H1 (cell line): ENCODE measurements at regions not wholly inside any gene's neighbourhood (a gene's known extent, or its start where the extent isn't known, plus 50 kb on each side); places are given as distances from the start of the nearest gene placed in this dataset.

Experiments used
- CTCF ChIA-PET: fragments of 300-600 bp; sonication (Branson Sonifier 250); formaldehyde crosslinking; loops from one replicate; lab custom pipeline; 2021; ENCODE audit not compliant: partially characterized antibody; lab: Charles Lee
- POLR2A ChIA-PET: fragments of 300-600 bp; sonication (Branson Sonifier 250); formaldehyde crosslinking; loops from one replicate; lab custom pipeline; 2021; ENCODE audit warnings: inconsistent platforms; ENCODE audit not compliant: partially characterized antibody; lab: Charles Lee
- DNase-seq, 2 experiments: peaks; one replicate each; pipeline versions ENCODE4 v3.0.0 to v3.0.0-alpha.2; 2010 to 2022; ENCODE audit warnings: low spot score in 2 of 2, low read depth in 1 of 2, mixed read lengths in 1 of 2
- FAIRE-seq: peaks from 2 replicates; lab custom pipeline; 2011; peaks lifted over from hg19 to GRCh38; lab: Jason Lieb, UNC
- H2AFZ ChIP-seq: 2 replicates; pipeline ENCODE4 v1.8.1; 2012; ENCODE audit warnings: low read length, inconsistent platforms
- H2AK5ac ChIP-seq: 2 replicates; pipeline ENCODE4 v1.6.1; 2013; ENCODE audit warnings: low read depth, low read length
- H2BK120ac ChIP-seq: replicated peaks from 2 replicates; pipeline ENCODE3; 2013; ENCODE audit warnings: low read depth, low read length, inconsistent platforms
- H2BK12ac ChIP-seq: 2 replicates; pipeline ENCODE4 v1.6.1; 2013; ENCODE audit warnings: low read depth, low read length
- H2BK15ac ChIP-seq: 2 replicates; pipeline ENCODE4 v1.6.1; 2013; ENCODE audit warnings: low read length
- H2BK20ac ChIP-seq: 2 replicates; pipeline ENCODE4 v1.6.1; 2013; ENCODE audit warnings: low read length
- H2BK5ac ChIP-seq: 2 replicates; pipeline ENCODE4 v1.6.1; 2013; ENCODE audit warnings: low read depth, low read length
- H3K14ac ChIP-seq: 2 replicates; pipeline ENCODE4 v1.6.1; 2013; ENCODE audit warnings: inconsistent platforms; ENCODE audit not compliant: insufficient read length
- H3K18ac ChIP-seq: 2 replicates; pipeline ENCODE4 v1.6.1; 2013; ENCODE audit warnings: low read length; ENCODE audit errors: extremely low read depth
- H3K23ac ChIP-seq: 2 replicates; pipeline ENCODE4 v1.6.1; 2013; ENCODE audit warnings: inconsistent platforms; ENCODE audit not compliant: insufficient read length
- H3K23me2 ChIP-seq: 2 replicates; pipeline ENCODE4 v1.6.1; 2013; ENCODE audit warnings: low read depth, low read length
- H3K27ac ChIP-seq: 2 replicates; pipeline ENCODE4 v1.6.1; 2011; ENCODE audit warnings: low read depth, low read length, inconsistent platforms
- H3K27me3 ChIP-seq, 4 experiments: replicated peaks in 1 of 4; 1 replicate in 1 of 4; 2 replicates in 3 of 4; pipeline versions ENCODE4 v1.6.1 to v1.8.1; 2011 to 2013; ENCODE audit warnings: low read length in 3 of 4, mild to moderate bottlenecking in 3 of 4, inconsistent platforms in 2 of 4, mixed read lengths in 2 of 4, moderate library complexity in 1 of 4; ENCODE audit not compliant: control insufficient read depth in 3 of 4, insufficient read depth in 3 of 4; ENCODE audit errors: extremely low read depth in 1 of 4
- H3K36me3 ChIP-seq, 4 experiments: 2 replicates each; pipeline versions ENCODE4 v1.6.1 to v1.8.1; 2011 to 2013; ENCODE audit warnings: mild to moderate bottlenecking in 4 of 4, low read length in 3 of 4, moderate library complexity in 2 of 4, control low read depth in 1 of 4, inconsistent platforms in 1 of 4; ENCODE audit not compliant: insufficient read depth in 4 of 4, control insufficient read depth in 2 of 4
- H3K4ac ChIP-seq: replicated peaks from 2 replicates; pipeline ENCODE3; 2013; ENCODE audit warnings: low read length, low read depth, mixed read lengths, inconsistent platforms; ENCODE audit not compliant: insufficient read length
- H3K4me1 ChIP-seq, 4 experiments: replicated peaks in 1 of 4; 1 replicate in 1 of 4; 2 replicates in 3 of 4; pipeline versions ENCODE4 v1.6.1 to v1.8.1; 2011 to 2013; ENCODE audit warnings: low read length in 3 of 4, inconsistent platforms in 2 of 4, mixed read lengths in 1 of 4; ENCODE audit not compliant: insufficient read depth in 4 of 4, control insufficient read depth in 3 of 4
- H3K4me2 ChIP-seq, 2 experiments: 2 replicates each; pipeline versions ENCODE4 v1.6.1 to v1.8.1; 2011 to 2013; ENCODE audit warnings: low read depth in 2 of 2, low read length in 2 of 2, control low read depth in 1 of 2, inconsistent platforms in 1 of 2, mild to moderate bottlenecking in 1 of 2; ENCODE audit not compliant: insufficient read depth in 1 of 2
- H3K4me3 ChIP-seq, 4 experiments: fragments of 200-600, 300-600 bp in 1 of 4; sonication (generic), shearing (Covaris generic), sonication (Bioruptor Twin) in 1 of 4; 2 replicates each; pipeline versions ENCODE4 v1.5.1 to v1.8.1; 2011 to 2016; ENCODE audit warnings: low read length in 4 of 4, low read depth in 3 of 4, control low read depth in 2 of 4, inconsistent platforms in 2 of 4, mild to moderate bottlenecking in 2 of 4, mixed read lengths in 1 of 4, moderate library complexity in 1 of 4; ENCODE audit not compliant: insufficient read depth in 2 of 4; ENCODE audit errors: extremely low read depth in 1 of 4
- H3K56ac ChIP-seq: replicated peaks from 2 replicates; pipeline ENCODE3; 2013; ENCODE audit warnings: low read depth, mild to moderate bottlenecking, mixed read lengths, low read length, inconsistent platforms; ENCODE audit not compliant: insufficient read length
- H3K79me1 ChIP-seq: 2 replicates; pipeline ENCODE4 v1.6.1; 2013; ENCODE audit warnings: low read depth, low read length, control low read depth
- H3K79me2 ChIP-seq, 2 experiments: 2 replicates each; pipeline versions ENCODE4 v1.6.1 to v1.8.1; 2012 to 2013; ENCODE audit warnings: low read length in 2 of 2, mild to moderate bottlenecking in 2 of 2, inconsistent platforms in 1 of 2; ENCODE audit not compliant: insufficient read depth in 2 of 2, control insufficient read depth in 1 of 2
- H3K9ac ChIP-seq, 4 experiments: replicated peaks in 1 of 4; 1 replicate in 1 of 4; 2 replicates in 3 of 4; pipeline versions ENCODE4 v1.6.1 to v1.8.1; 2011 to 2013; ENCODE audit warnings: low read depth in 3 of 4, low read length in 3 of 4, control low read depth in 2 of 4, mild to moderate bottlenecking in 2 of 4, moderate library complexity in 2 of 4, inconsistent platforms in 1 of 4; ENCODE audit errors: extremely low read depth in 1 of 4
- H3K9me3 ChIP-seq, 2 experiments: 2 replicates each; pipeline versions ENCODE4 v1.6.1 to v1.8.1; 2012 to 2013; ENCODE audit warnings: mild to moderate bottlenecking in 2 of 2, moderate library complexity in 2 of 2, control low read depth in 1 of 2, inconsistent platforms in 1 of 2, low read depth in 1 of 2, low read length in 1 of 2, mixed read lengths in 1 of 2; ENCODE audit not compliant: insufficient read depth in 2 of 2
- H4K20me1 ChIP-seq, 2 experiments: replicated peaks in 1 of 2; 2 replicates each; pipeline versions ENCODE3 to v1.8.1; 2011 to 2013; ENCODE audit warnings: inconsistent platforms in 2 of 2, low read length in 2 of 2, mild to moderate bottlenecking in 1 of 2; ENCODE audit not compliant: insufficient read depth in 2 of 2, control insufficient read depth in 1 of 2
- H4K5ac ChIP-seq: 2 replicates; pipeline ENCODE4 v1.6.1; 2013; ENCODE audit warnings: low read length, low read depth, mixed read lengths, inconsistent platforms; ENCODE audit not compliant: insufficient read length
- H4K8ac ChIP-seq: 2 replicates; pipeline ENCODE4 v1.8.0; 2013; ENCODE audit warnings: mild to moderate bottlenecking, moderate library complexity, low read length, inconsistent platforms; ENCODE audit not compliant: insufficient read depth; ENCODE audit errors: extremely low read depth
- H4K91ac ChIP-seq: replicated peaks from 2 replicates; pipeline ENCODE3; 2013; ENCODE audit warnings: low read length, mixed read lengths, inconsistent platforms; ENCODE audit not compliant: insufficient read length
- SP1 ChIP-seq: IDR thresholded peaks from 2 replicates; pipeline ENCODE4 v1.6.1; 2011; ENCODE audit warnings: low read depth, low read length
- TCF12 ChIP-seq: IDR thresholded peaks from 2 replicates; pipeline ENCODE4 v1.6.1; 2011; ENCODE audit warnings: low read depth, mild to moderate bottlenecking, low read length
- WGBS, 2 experiments: shearing (Covaris generic) in 1 of 2; methylation state at CpG; one replicate each; pipeline versions ENCODE4 v1.1.6 to v1.1.7; 2013 to 2015; ENCODE audit warnings: low lambda C conversion rate in 2 of 2, mixed read lengths in 2 of 2, inconsistent platforms in 1 of 2, low coverage in 1 of 2, missing lambda C conversion rate in 1 of 2; ENCODE audit not compliant: insufficient replicate concordance in 2 of 2, insufficient coverage in 1 of 2, insufficient read length in 1 of 2; ENCODE audit errors: extremely low coverage in 1 of 2, missing lambda C conversion rate in 1 of 2; 5-methylcytosine and 5-hydroxymethylcytosine counted together

- Histone ChIP-seq H3K56ac (no peak overlapping the region), H3K4me3 (no peak overlapping the region), H3K4ac (no peak overlapping the region), H3K9me3 (peaks cover 5% of the 10 kb centered on the region in 2 experiments; a peak in 2 of 4 replicates), H3K27me3 (no peaks in the 10 kb centered on the region), H2AK5ac (no peak overlapping the region), H3K4me2 (no peak overlapping the region), H3K79me1 (no peaks in the 10 kb centered on the region), H3K23me2 (no peaks in the 10 kb centered on the region), H3K27ac (no peak overlapping the region), H2AFZ (no peak overlapping the region), H3K4me1 (peaks cover 0 to 3% (median 0%) of the 10 kb centered on the region in 4 experiments; a peak in 1 of 7 replicates), H3K36me3 (no peaks in the 10 kb centered on the region), H3K23ac (no peak overlapping the region), H2BK12ac (no peak overlapping the region; the same call in 1 of the 2 replicates), H2BK5ac (no peak overlapping the region), H2BK15ac (no peak overlapping the region), H3K79me2 (no peaks in the 10 kb centered on the region), H2BK20ac (no peak overlapping the region), H4K20me1 (no peaks in the 10 kb centered on the region), H3K9ac (no peak overlapping the region), H3K18ac (no peak overlapping the region), H4K91ac (no peak overlapping the region), H3K14ac (no peak overlapping the region), H4K5ac (no peak overlapping the region), H4K8ac (peak overlapping the region; percentile 32; the same call in 1 of the 2 replicates), H2BK120ac (no peak overlapping the region)
- WGBS, 2 experiments, result 87% methylated on average over 15 of the region's 16 CpGs; no CpG with 5 or more reads in 1 of the 2 experiments
- FAIRE-seq, result no peak
- ChIA-PET POLR2A (no interaction called here), CTCF (interaction anchor here (0.7 to 1.2 kb wide), 2 partner anchors 10 to 19 kb away, joined by 3 read pairs; no protein-coding TSS in a partner anchor)
- DNase-seq, result peak in 1 of 2 experiments; percentile 41
- TF ChIP-seq SP1, result no peak
- peak; percentile 82; the same call in 1 of the 2 replicates for TF ChIP-seq TCF12
Observed at GRCh38 chr5:56588636-56589480, 226.5 kb upstream of the MAP3K1 start.
